ENCODE measurements at regions not wholly inside any gene's neighbourhood (a gene's known extent, or its start where the extent isn't known, plus 50 kb on each side); places are given as distances from the start of the nearest gene placed in this dataset.
"Not testable (repeated sequence)": the region's sequence is repeated elsewhere in the genome, so short reads cannot be mapped to it uniquely, and the experiment has no call there.

DNA sequence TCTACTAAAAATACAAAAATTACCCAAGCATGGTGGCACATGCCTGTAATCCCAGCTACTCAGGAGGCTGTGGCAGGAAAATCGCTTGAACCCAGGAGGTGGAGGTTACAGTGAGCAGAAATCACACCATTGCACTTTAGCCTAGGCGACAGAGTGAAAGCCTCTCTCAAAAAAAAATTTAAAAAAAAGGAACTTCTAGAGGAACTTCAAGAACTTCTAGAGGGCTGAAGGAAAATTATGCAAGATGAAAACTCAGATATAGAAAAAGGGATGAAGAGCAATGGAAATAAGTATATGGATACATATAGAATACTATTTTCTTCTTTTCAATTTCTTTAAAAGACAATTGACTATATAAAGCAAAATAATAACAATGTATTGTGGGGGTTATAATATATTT lies 51.2 kb upstream of the PRR5 start:
- no peak for DNase-seq (ENCODE audit: low read depth)

DNA sequence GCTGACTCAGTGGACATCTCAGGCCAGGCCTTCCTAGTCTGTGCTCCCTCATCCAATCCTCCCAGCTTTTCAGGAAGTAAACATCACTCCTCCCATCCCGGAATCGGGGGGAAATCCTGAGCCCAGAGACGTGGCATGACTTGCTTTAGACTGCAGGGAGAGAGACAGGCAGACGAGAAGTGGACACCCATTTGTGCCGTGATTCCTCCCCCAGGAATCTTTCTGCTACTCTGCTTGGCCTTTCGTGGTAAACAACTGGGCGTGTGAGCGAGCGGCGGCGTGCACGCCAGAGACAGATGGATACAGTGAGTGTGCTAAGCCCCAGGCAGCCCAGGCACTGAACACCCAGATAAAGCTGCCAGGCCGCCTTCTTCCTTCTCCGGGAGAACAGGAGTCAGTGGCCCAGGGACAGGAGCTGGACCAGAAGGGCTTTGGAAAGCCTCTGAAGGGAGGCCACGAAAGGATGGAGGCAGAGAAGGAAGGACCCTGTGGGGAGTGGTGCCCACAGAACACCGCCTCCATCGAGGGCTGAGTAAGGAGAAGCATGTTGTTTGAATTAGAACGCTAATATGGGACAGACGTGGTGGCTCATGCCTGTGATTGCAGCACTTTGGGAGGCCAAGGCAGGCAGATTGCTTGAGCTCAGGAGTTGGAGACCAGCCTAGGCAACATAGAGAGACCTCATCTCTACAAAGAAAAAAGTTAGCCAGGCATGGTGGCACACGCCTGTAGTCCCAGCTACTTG lies 53.0 kb upstream of the PRR5 start:
- no peak for DNase-seq (ENCODE audit: low read depth)

DNA sequence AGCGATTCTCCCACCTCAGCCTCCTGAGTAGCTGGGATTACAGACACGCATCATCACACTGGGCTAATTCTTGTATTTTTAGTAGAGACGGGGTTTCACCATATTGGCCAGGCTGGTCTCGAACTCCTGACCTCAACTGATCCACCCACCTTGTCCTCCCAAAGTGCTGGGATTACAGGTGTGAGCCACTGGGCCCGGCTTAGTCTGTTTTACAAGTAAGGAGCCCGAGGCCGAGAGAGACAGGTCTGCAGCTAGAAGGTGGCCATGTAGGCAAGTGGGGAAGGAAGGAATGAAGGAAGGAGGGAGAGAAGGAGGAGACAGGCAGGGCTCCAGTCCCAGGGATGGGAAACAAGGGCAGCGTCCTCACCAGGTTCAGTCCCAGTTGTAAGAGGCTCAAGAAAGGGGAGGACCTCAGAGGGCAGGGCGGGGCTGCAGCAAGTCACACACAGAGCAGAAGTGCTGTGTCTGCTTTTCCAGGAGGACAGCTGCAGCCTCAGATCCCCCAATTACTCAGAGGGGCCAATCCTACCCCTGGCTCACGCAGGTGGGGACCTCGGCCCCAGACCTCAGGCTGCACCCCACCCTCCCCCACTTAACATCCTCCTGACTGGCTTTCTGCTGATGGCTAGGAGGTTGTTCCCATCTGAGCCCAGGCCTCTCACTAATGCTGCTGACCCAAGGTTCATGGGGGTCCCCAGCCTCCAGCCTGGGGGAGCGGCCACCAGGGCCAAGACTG lies 53.8 kb upstream of the PRR5 start:
- no peak for DNase-seq (ENCODE audit: low read depth)

DNA sequence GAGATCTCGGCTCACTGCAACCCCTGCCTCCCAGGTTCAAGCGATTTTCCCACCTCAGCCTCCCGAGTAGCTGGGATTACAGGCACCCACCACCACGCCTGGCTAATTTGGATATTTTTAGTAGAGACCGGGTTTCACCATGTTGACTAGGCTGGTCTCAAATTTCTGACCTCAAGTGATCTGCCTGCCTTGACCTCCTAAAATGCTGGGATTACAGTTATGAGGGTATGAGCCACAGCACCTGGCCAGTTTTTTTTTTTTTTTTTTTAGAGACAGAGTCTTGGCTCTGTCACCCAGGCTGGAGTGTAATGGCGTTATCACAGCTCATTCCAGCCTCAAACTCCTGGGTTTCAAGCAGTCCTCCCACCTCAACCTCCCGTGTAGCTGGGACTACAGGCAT lies 54.9 kb upstream of the PRR5 start:
- DNase-seq (ENCODE audit: low read depth), result no peak

- no peak for DNase-seq (ENCODE audit: low read depth)
Observed at GRCh38 chr22:44646668-44647067, 55.3 kb upstream of the PRR5 start.

- DNase-seq (ENCODE audit: low read depth), result no peak
Observed at GRCh38 chr22:44646141-44646540, 55.9 kb upstream of the PRR5 start.

DNA sequence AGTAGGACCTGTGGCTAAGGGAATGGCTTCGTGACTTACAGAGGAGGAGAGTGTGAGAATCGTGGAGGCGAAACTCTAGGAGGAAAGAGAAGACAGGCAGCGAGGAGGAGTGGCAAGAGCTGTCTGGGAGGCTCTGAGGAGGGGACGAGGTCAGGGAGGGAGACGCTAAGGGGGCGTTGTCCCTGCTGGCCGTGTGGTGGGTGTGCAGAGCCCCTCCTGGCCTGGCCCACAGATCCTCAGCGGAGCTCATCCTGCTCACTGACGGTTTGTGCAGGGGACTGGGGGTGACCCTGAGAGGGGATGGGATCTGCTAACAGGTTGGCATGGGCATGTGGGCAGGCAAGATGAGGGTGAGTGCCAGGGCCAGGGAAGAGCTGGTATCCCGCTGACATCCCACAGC lies 56.5 kb upstream of the PRR5 start:
- DNase-seq (ENCODE audit: low read depth), result no peak

GRCh38 chr22:44645083-44645482 lies 56.9 kb upstream of the PRR5 start:
- no peak for DNase-seq (ENCODE audit: low read depth)

- not testable (repeated sequence) for DNase-seq (ENCODE audit: low read depth)
Observed at GRCh38 chr22:44643526-44644101, 58.4 kb upstream of the PRR5 start.

GRCh38 chr22:44642096-44642644 lies 59.8 kb upstream of the PRR5 start:
- no peak for DNase-seq (ENCODE audit: low read depth)

DNA sequence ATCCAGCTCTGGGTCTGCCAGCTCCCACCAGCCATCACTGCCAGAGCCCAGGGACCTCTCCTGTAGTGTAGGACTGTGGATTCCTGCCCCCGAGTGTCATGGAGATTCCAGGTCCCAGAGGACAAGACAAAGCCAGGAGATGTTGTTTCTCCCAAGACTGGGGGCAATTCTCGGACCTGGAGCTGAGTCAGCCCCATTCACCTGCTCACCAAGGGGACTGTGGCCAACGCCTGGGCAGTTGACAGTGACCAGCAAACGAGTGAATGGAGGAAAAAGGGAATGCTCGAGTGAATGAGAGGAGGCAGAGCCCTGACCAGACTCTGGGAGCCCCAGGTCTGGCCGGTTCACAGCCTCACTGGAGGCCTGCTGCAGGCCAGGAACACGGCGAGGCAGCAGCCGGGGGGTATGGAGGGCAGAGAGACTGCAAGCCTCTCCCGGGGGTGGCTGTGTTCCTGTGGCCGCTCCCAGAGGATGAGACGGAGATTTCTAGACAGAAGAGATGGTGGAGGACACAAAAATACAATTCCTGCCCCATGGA lies 61.3 kb upstream of the PRR5 start:
- no peak for DNase-seq (ENCODE audit: low read depth)

DNA sequence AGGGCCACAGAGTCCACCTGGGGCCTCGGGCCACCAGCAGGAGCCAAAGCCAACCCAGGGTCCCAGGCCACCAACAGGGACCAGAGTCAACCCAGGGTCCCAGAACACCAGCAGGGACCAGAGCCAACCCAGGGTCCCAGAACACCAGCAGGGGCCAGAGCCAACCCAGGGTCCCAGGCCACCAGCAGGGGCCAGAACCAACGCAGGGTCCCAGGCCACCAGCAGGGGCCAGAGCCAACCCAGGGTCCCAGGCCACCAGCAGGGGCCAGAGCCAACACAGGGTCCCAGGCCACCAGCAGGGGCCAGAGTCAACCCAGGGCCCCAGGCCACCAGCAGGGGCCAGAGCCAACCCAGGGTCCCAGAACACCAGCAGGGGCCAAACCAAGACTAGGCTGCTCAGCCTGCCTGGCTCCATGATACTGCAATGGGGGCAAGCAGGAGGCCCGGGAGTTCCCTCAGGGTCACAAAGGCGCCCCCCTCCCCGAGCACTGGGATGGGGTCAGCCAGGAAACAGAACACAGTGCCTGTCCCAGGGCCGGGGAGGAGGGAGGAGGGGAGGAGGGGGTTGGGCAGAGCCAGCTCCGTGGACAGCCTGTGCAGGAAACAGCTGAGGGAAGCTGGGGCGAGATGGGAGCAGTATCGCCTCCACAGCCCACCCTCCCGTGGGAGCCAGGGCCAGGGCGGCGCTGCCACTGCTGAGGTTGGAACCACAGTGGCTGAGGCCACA lies 62.0 kb upstream of the PRR5 start:
- DNase-seq (ENCODE audit: low read depth), result no peak

DNA sequence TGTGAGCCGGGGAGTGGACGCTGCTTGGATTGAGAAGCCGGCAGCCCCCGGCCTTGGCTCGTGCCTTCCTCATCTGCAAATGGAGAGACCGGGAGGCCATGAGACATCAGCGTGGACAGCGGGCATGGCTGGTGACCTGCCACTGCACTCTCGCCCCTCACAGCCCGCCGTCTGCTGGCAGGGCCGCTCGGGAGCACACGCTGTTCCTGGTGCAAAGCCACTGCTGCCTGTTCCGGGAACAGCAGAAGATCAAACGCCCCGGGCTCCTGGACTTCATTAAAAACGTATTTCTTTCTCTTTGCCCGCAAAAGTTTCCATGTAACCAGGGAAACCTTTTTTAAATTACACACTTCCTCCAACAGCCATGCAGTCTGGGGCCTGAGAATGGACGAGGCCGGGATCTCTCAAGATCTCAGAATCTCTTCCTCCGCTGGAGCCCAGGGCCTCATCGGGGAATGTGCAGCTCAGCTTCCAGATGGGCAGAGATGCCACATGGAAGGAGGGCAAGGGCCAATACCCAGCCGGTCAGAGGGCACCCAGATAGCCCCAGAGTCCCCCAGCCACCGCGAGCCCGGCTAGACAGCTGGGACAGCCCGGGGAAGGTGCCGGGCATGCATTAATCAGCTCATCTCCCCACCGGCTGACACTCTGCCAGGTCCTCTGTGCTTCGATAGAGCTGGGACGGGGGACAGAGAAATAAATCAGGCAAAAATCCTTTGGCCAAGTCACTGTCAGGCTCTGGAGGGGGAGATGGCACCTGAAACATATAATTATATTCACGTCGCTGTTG lies 62.8 kb upstream of the PRR5 start:
- no peak for DNase-seq (ENCODE audit: low read depth)

DNA sequence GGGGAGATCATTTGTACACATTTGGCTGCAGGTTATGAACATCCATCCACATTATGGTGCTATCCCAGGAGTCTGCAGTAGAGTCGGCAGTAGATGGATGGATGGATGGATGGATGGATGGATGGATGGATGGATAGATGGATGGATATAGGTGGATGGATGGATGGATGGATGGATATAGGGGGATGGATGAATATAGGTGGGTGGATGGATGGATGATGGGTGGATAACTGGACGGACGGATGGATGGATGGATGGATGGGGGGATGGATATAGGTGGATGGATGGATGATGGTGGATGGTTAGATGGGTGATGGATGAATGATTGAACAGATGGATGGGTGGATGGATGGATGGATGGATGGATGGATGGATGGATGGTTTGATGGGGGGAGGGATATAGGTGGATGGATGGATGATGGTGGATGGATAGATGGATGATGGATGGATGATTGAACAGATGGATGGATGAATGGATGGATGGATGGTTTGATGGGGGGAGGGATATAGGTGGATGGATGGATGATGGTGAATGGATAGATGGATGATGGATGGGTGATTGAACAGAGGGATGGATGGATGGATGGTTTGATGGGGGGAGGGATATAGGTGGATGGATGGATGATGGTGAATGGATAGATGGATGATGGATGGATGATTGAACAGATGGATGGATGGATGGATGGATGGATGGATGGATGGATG lies 65.3 kb upstream of the PRR5 start:
- DNase-seq (ENCODE audit: low read depth), result not testable (repeated sequence)

DNA sequence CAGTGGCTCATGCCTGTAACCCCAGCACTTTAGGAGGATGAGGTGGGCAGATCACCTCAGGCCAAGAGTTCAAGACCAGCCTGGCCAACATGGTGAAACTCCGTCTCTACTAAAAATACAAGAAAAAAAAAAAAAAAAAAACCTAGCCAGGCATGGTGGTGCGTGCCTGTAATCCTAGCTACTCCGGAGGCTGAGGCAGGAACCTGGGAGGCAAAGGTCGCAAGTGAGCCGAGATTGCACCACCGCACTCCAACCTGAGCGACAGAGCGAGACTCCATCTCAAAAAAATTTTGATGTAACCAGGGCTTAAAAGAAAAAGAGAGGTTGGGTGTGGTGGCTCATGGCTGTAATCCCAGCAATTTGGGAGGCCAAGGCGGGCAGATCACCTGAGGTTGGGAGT lies 66.4 kb upstream of the PRR5 start:
- DNase-seq (ENCODE audit: low read depth), result not testable (repeated sequence)

GRCh38 chr22:44634426-44635321 lies 67.3 kb upstream of the PRR5 start:
- no peak for DNase-seq (ENCODE audit: low read depth)

DNA sequence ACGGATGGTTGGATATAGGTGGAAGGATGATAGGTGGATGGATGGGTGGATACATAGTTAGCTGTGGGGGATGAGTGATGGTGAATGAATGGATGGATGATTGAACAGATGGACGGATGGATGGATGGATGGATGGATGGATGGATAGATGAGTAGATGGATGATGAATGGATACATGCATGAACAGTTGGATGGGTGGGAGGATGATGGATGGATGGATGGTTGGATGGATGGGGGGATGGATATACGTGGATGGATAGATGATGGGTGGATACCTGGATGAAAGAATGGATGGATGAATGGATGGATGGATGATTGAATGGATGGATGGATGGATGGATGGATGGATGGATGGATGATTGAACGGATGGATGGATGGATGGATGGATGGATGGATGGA lies 68.4 kb upstream of the PRR5 start:
- no peak for DNase-seq (ENCODE audit: low read depth)

DNA sequence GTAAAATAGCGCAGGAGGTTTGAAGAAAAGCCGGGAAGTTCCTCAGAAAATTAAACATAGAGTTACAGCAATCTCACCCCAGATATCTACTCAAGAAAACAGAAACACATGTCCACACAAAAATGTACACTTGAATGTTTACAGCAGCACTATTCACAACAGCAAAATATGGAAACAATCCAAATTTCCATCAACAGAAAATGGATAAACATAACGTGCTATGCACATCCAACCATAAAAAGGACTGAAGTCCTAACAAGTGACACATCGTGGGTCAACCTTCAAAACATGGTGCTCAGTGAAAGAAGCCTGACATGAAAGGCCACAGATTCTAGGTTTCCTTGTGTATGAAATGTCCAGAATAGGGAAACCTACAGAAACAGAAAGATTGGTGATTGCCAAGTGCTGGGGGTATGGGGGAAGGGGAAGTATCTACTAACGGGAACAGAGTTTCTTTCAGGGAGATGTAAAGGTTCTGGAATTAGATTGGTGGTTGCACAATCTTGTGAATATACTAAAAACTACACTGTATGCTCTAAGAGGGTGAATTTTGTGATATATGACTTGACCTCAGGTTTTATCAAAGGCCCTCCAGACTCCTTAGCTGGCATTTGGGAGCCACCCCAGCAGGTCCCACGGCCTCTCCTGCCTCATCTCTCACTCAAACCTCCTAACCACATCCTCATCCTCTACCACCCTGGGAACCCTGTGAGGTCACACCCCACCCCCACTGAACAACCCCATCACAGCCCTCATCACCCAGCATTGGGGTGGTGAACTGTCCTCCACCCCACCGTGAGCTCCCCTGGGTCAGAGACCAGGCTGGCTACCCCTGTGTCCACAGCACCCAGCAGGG lies 69.2 kb upstream of the PRR5 start:
- no peak for DNase-seq (ENCODE audit: low read depth)

- no peak for DNase-seq (ENCODE audit: low read depth)
Observed at GRCh38 chr22:44630826-44631225, 71.2 kb upstream of the PRR5 start.
